Muscle layer of duodenum (tissue), 2 donors: ENCODE measurements at regions not wholly inside any gene's neighbourhood (a gene's known extent, or its start where the extent isn't known, plus 50 kb on each side); places are given as distances from the start of the nearest gene placed in this dataset.

Experiments used
- H3K27ac ChIP-seq: one replicate; pipeline ENCODE4 v1.7.0; 2013; ENCODE audit warnings: mild to moderate bottlenecking, low read length
- H3K27me3 ChIP-seq: one replicate; pipeline ENCODE4 v1.7.0; 2013; ENCODE audit warnings: low read depth, mild to moderate bottlenecking, control low read depth, low read length
- H3K36me3 ChIP-seq, 2 donors: one replicate each; pipeline ENCODE4 v1.7.0; 2013; ENCODE audit warnings: low read length in 2 of 2, control low read depth in 1 of 2, mild to moderate bottlenecking in 1 of 2; ENCODE audit not compliant: insufficient read depth in 2 of 2, control insufficient read depth in 1 of 2
- H3K4me1 ChIP-seq, 2 donors: one replicate each; pipeline ENCODE4 v1.7.0; 2013; ENCODE audit warnings: low read length in 2 of 2, mild to moderate bottlenecking in 2 of 2, control low read depth in 1 of 2, moderate library complexity in 1 of 2; ENCODE audit not compliant: insufficient read depth in 2 of 2, control insufficient read depth in 1 of 2
- H3K4me3 ChIP-seq, 2 donors: one replicate each; pipeline ENCODE4 v1.7.0; 2013; ENCODE audit warnings: low read length in 2 of 2, low read depth in 1 of 2, mild to moderate bottlenecking in 1 of 2
- H3K9me3 ChIP-seq, 2 donors: one replicate each; pipeline ENCODE4 v1.7.0; 2013; ENCODE audit warnings: low read length in 2 of 2, control low read depth in 1 of 2, mild to moderate bottlenecking in 1 of 2; ENCODE audit not compliant: control insufficient read depth in 1 of 2
- donor health status: healthy.

GRCh38 chr20:40491009-40491590 lies 197.9 kb downstream of the MAFB start:
- Histone ChIP-seq H3K9me3 (no peaks in the 10 kb centered on the region), H3K36me3 (no peaks in the 10 kb centered on the region), H3K27ac (no peak overlapping the region)

GRCh38 chr20:40489886-40490285 lies 199.2 kb downstream of the MAFB start:
- no peak overlapping the region for H3K27ac ChIP-seq
- H3K4me1 ChIP-seq = no peaks in the 10 kb centered on the region
- H3K36me3 ChIP-seq = no peaks in the 10 kb centered on the region
- H3K9me3 ChIP-seq = no peaks in the 10 kb centered on the region
- no peaks in the 10 kb centered on the region for H3K27me3 ChIP-seq
- H3K4me3 ChIP-seq = no peak overlapping the region

More at GRCh38 chr20:40491009-40491590, 197.9 kb downstream of the MAFB start:
- H3K4me1 ChIP-seq = no peaks in the 10 kb centered on the region
- no peaks in the 10 kb centered on the region for H3K27me3 ChIP-seq
- H3K4me3 ChIP-seq = no peak overlapping the region

- Histone ChIP-seq H3K4me1 (no peaks in the 10 kb centered on the region), H3K9me3 (peaks cover 0 to 2% of the 10 kb centered on the region in 2 donors)
These were observed 200.6 kb downstream of the MAFB start for GRCh38 chr20:40488401-40488800.

GRCh38 chr20:40486297-40486696 lies 202.7 kb downstream of the MAFB start:
- no peaks in the 10 kb centered on the region for H3K36me3 ChIP-seq
- no peak overlapping the region for H3K4me3 ChIP-seq
- H3K27me3 ChIP-seq = no peaks in the 10 kb centered on the region
- peaks cover 0 to 2% of the 10 kb centered on the region in 2 donors for H3K9me3 ChIP-seq
- H3K27ac ChIP-seq = no peak overlapping the region
- no peaks in the 10 kb centered on the region for H3K4me1 ChIP-seq

More at GRCh38 chr20:40488401-40488800, 200.6 kb downstream of the MAFB start:
- Histone ChIP-seq H3K4me3 (no peak overlapping the region), H3K27ac (no peak overlapping the region), H3K27me3 (no peaks in the 10 kb centered on the region), H3K36me3 (no peaks in the 10 kb centered on the region)

DNA sequence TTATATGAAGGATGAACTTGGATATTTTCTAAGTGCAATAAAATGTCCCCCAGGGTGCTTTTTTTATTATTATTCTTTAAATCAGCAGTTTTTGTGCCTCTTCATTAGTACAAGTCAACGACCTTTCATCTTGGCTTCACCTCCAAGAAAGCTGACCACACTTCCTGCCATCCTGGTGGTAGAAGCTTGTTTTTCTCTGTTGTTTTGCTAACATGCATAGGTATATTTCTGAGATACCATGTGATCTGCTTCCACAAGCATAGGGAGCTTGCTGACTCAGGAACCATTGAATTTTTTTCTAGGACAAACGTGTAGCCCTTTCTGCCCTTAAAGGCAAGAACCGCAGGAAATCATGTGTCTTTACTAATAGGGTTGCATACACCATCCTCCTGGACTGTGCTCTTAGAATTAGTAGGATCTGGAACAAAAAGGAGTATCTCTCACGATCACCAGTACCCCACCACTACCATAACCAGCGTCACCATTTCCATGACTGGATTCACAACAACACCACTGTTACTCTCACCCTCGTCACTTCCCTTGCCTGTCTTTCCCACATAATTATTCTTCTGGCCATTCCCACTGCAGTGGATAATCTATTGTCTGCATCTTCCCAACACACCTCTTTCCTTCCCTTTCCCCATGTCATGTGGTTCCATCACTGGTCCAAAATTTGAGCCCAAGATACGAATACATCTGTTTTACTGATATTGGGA lies 207.1 kb downstream of the MAFB start:
- Histone ChIP-seq H3K27ac (no peak overlapping the region), H3K4me1 (no peaks in the 10 kb centered on the region), H3K27me3 (no peaks in the 10 kb centered on the region), H3K9me3 (peaks cover 0 to 2% of the 10 kb centered on the region in 2 donors), H3K4me3 (no peak overlapping the region), H3K36me3 (no peaks in the 10 kb centered on the region)

DNA sequence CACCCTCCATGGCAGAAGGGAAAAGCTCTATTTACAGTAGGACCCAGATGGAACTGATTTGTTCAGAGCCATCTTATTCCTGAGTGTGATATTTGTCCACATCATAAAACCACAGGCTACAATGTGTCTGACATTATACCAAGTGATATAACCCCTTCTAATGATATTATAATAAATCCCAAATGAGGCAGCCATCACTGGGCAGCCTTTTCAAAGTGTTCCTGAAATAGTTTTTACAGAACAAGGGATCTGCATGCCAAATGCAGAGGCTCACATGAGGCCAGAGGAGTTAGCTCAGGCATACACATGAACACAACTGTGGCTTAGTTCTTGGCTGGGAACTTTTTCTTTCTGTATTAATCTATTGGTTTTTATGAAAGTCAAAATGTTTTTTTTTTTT lies 207.7 kb downstream of the MAFB start:
- Histone ChIP-seq H3K4me3 (no peak overlapping the region), H3K27me3 (no peaks in the 10 kb centered on the region), H3K9me3 (peaks cover 0 to 2% of the 10 kb centered on the region in 2 donors), H3K4me1 (no peaks in the 10 kb centered on the region), H3K36me3 (no peaks in the 10 kb centered on the region), H3K27ac (no peak overlapping the region)

DNA sequence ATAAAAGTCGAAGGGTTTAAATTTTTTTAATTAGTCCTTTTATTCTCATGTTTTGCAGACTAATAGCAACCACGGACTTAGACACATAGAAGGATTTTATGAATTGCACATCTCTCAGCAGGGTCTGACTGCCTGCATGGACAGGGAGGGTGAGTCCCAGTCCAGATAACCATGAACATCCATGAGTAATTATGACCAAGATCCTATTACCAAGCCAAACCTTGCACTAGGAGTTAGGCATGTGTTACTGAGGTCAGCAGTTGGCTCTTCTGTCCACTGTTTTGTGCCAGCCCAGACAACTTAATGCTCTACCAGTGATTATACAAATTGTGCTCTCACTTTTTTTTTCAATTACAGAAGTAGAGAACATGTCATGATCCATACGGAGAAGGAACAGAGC lies 211.2 kb downstream of the MAFB start:
- H3K9me3 ChIP-seq = no peaks in the 10 kb centered on the region
- H3K4me3 ChIP-seq = no peak overlapping the region
- no peak overlapping the region for H3K27ac ChIP-seq
- no peaks in the 10 kb centered on the region for H3K36me3 ChIP-seq
- no peaks in the 10 kb centered on the region for H3K27me3 ChIP-seq
- no peaks in the 10 kb centered on the region for H3K4me1 ChIP-seq

DNA sequence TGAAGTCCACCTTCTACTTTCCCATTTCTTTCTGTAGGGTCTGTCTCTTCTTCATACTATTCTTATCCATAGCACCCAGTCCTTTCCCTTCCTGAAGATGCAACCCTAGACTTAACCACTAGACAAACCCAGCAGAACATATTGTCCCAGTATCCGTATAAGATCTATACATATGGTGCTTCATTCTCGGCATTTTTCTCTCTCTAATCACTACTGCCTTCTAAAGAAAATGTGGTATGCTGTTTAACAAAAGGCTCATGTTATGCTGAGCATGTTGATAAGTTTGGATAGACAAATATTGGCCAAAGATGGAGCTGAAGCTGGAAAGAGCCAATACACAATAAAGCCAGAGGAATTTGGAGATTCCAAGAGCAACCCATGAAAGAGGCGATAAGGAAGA lies 212.6 kb downstream of the MAFB start:
- Histone ChIP-seq H3K9me3 (no peaks in the 10 kb centered on the region), H3K4me3 (no peak overlapping the region), H3K36me3 (no peaks in the 10 kb centered on the region), H3K27ac (no peak overlapping the region), H3K4me1 (no peaks in the 10 kb centered on the region), H3K27me3 (no peaks in the 10 kb centered on the region)

GRCh38 chr20:40472905-40473304 lies 216.1 kb downstream of the MAFB start:
- H3K4me3 ChIP-seq = no peak overlapping the region
- H3K4me1 ChIP-seq = no peaks in the 10 kb centered on the region
- no peaks in the 10 kb centered on the region for H3K27me3 ChIP-seq
- no peaks in the 10 kb centered on the region for H3K9me3 ChIP-seq
- no peaks in the 10 kb centered on the region for H3K36me3 ChIP-seq
- no peak overlapping the region for H3K27ac ChIP-seq

GRCh38 chr20:40471261-40471629 lies 217.8 kb downstream of the MAFB start:
- Histone ChIP-seq H3K27ac (no peak overlapping the region), H3K36me3 (no peaks in the 10 kb centered on the region), H3K4me1 (no peaks in the 10 kb centered on the region), H3K9me3 (no peaks in the 10 kb centered on the region), H3K4me3 (no peak overlapping the region), H3K27me3 (no peaks in the 10 kb centered on the region)

- H3K4me1 ChIP-seq = no peaks in the 10 kb centered on the region
- no peak overlapping the region for H3K27ac ChIP-seq
- H3K9me3 ChIP-seq = no peaks in the 10 kb centered on the region
- no peaks in the 10 kb centered on the region for H3K36me3 ChIP-seq
- H3K4me3 ChIP-seq = no peak overlapping the region
- H3K27me3 ChIP-seq = no peaks in the 10 kb centered on the region
These were observed 218.4 kb downstream of the MAFB start for GRCh38 chr20:40470445-40471260.
